ENCODE measurements at regions not wholly inside any gene's neighbourhood (a gene's known extent, or its start where the extent isn't known, plus 50 kb on each side); places are given as distances from the start of the nearest gene placed in this dataset.

GRCh38 chr1:29658688-29659087 lies 422.4 kb downstream of the PTPRU start:
- no peak for DNase-seq

DNA sequence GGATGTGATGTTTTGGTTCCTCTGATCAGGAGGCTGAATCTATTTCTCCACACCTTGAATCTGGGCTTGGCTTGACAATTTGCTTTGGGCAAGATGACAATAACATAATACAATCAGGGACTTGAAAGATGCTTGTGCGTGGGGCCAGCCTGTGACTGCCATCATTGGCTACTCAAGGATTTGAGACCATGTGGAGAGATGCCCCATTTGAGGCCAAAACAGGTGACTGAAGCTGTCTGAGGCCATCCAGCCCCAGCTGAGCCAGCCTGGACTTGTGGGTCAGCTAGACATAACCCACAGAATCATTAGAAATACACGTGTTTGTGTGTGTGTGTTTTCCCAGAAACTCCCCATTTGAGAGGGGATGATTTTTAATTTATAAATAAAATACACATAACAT lies 421.5 kb downstream of the PTPRU start:
- DNase-seq: no peak

GRCh38 chr1:29655945-29656850 lies 419.9 kb downstream of the PTPRU start:
- DNase-seq: no peak

- DNase-seq: no peak
Observed at GRCh38 chr1:29655145-29655544, 418.8 kb downstream of the PTPRU start.

GRCh38 chr1:29653886-29654450 lies 417.6 kb downstream of the PTPRU start:
- no peak for DNase-seq

- no peak for DNase-seq
Observed at GRCh38 chr1:29653034-29653810, 416.9 kb downstream of the PTPRU start.

DNA sequence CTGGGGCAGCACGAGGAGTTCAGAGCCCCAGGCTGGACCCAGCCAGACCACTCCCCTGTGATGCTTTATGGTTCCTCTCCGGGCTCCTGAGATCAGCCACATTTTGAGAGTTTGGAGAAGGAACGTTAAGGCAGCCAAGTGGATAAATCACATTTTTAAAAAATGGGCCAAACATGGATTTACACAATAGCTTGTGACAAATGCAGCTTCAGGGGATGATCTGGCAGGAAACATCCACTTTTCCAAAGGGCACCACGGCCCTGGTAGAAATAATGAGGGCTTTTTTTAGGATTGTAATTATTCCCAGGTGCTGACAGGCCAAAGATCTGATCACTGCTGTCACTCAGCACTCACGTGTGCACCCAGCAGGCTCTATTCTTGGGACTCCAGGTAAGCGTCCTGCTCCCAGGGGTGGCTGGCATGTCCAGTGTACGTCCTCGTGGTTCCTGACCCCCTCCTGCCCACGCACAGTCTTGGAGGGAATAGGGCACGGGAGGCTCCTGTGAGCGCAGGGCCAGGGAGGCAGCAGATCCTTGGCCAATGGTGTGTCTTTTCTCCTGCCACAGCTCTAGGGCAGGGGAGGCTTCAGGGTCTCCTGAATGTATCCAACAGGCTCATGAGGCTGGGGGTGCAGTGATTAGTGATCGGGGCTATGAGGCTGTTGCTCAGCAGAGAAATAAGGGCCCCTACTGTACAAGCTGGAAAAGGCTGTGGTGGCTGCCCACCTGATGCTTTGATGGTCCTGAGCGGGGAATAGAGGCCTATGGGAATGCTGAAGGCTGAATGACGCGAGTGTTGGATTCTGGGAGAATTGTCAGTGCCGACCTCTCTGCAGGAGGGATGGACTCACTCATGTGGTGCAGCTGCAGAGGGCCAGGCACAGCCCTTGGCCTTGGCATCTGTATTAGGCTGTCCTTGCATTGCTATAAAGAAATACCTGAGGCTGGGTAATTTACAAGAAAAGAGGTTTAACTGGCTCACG lies 415.7 kb downstream of the PTPRU start:
- no peak for DNase-seq

- no peak for DNase-seq
Observed at GRCh38 chr1:29651246-29651645, 414.9 kb downstream of the PTPRU start.

GRCh38 chr1:29650476-29650875 lies 414.2 kb downstream of the PTPRU start:
- no peak for DNase-seq

- DNase-seq: no peak
Observed at GRCh38 chr1:29650041-29650400, 413.7 kb downstream of the PTPRU start.

DNA sequence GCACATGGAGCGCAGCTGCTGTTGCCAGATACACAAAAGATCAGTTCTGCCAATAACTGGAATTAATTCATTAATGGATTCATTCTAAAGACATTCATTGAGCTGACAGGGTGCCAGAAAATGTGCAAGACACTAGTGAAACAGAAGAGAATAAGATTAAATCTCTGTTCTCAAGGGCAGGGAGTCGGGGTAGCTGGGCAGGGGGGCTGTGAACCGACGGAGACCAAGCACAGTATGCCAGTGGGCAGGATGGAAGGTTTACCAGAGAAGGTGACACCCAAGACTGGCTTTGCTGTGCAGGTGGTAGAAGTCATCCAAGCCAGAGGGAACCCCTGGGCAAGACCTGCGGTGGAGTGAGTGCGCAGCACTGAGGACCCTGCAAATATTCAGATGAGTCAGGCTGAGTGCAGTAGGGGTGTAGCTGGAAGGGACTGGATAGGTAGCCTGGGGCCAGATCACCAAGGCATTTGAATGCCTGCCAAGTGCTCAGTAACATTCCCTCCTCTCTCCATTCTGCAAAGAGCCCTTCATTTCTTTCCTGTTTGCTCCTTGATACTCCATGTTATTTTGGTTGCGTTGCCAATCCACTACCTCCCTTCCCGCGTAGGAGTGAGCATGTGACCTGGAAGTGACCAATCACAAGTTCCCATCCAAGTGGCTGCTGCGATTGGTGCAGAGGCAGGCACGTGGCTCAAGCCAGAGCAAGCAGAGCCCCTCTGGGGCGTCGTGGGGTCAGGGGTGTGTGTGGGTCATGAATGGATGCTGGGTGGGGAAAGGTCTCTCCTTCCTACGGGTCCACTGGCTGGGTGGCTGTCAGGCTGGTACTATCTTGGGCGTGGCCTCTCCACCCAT lies 413.1 kb downstream of the PTPRU start:
- no peak for DNase-seq

DNA sequence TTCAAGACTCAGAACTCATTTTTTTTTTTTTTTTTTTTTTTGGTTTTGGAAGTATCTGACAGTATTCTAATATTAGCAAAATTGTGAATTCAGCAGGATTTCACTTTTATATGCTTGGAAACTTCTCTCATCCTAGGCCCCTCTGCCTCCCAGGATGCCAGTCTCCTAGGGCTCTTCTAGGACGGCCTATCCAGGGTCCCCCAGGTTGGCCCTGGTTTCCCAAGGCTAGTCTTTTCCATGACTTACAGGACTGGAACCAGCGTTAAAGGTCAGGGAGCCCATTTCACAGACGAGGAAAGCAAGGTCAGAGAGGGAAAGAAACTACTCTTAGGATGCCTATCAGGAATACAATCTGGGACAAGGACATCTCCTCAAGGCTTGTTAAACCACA lies 412.5 kb downstream of the PTPRU start:
- no peak for DNase-seq

DNA sequence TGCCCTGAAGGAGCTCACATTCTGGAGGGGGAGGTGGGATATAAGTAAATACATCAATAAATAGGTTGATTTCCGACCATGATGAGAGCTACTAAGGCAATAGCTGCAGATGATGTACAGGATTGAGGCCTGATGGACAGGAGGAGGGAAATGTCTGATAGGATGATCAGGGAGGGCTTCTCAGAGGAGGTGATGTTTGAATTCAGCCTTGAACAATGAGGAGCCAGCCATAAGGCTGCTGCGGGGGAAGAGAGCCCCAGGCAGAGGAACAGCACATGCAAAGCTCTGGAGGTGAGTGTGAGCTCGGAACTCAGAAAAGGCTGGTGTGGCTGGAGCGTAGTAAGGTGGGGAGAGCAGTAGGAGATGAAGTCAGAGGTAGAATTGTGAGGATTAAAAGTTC lies 411.7 kb downstream of the PTPRU start:
- no peak for DNase-seq

DNA sequence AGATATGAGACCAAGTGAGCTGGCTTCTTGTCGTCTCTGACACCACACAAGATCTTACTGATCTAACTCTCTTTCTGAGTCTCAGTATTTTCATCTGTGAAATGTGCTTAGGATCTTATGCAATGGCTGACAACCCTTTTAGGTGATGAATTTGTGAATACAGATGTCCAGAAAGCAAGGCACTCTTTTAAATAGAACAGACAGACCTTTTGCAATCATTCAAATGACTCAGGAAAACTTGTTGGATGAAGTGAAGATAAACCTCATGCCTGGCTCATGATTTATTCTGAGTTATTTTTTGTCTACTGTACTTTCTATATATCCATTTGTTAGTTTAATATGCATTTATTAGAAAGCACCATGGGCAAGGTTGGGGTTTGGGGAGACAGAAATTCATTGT lies 411.3 kb downstream of the PTPRU start:
- DNase-seq: no peak

DNA sequence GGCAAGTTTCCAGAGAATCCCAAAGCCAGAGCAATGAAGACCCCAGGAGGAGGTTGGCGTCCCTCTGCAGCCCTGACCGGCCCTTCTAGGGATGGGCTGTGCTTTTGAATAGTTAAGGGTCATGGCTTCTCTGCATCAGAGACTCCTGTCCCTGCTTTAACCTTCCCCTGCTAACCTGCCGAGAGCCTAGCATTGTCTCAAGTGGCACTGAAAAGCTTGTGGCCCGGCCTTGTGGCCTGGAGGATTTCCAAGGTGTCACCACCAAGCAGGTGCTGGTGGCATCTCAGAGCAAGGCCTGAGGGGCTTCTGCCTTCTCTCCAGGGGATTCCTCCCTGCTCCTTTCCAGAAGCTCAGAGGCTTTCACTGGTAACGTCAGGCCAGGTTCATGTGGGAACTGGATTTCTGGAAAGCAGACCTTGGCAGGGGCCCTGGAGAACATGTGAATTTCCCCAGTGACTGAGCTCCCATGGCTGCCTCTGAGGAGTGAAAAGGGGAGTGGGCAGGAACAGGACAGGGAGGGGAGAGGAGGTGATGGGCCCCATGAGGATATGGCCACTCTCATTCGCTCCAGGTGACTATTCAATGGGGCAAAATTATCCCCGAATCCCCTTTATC lies 409.9 kb downstream of the PTPRU start:
- no peak for DNase-seq

DNA sequence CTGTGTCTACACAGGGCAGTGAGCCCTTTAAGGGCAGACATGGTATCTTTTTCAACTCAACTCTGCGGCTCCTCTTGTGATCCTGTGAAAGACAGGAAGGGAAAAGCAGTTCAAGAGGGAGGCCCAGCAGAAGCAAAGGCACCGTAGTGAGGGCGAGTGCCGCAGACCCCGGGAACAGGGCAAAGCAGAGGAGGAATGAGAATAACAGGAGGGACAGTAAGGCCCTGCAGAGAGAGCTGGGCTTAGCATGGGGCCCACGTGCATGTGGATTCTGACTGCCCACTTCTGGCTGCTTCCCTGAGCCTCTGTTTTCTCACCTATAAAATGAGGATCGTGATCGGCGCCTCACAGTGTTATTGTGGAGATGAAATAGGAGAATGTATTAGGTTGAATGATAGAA lies 409.3 kb downstream of the PTPRU start:
- DNase-seq: no peak

DNA sequence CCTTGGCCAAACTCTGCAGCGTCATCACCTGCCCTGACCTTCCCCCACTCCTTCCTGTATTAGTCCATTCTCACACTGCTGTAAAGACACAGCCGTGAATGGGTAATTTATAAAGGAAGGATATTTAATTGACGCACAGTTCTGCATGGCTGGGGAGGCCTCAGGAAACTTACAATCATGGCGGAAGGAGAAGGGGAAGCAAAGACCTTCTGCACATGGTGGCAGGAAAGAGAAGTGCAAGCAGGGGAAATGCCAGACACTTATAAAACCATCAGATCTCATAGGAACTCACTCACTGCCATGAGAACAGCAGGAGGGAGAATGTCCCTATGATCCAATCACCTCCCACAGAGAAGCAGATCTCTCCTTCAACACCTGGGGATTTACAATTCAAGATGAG lies 408.5 kb downstream of the PTPRU start:
- DNase-seq: no peak

DNA sequence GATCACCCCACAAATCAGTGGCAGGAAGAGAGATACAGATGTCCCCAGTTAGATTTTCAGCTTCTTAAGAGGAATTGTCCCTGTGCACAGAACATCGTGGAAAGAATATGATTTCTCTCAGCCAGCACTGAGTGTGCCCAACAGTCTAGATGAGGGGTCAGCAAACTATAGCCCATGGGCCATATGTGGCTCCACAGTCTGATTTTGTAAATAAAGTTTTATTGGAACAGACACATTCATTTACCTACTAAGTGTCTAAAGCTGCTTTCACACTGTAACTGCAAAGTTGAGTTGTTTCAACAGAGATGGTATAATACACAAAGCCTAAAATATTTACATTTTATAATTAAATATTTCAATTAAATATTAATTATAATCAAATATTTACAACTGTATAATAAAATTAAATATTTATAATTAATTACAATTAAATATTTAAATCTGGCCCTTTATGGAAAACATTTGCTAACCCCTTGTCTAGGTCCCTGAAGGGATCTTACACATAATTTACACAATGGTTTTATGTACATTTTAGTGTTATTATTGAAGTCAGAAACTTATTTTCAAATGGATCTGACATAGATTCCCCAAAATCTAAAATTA lies 407.6 kb downstream of the PTPRU start:
- no peak for DNase-seq

GRCh38 chr1:29643281-29643680 lies 407.0 kb downstream of the PTPRU start:
- DNase-seq: no peak

- DNase-seq: no peak
Observed at GRCh38 chr1:29642519-29642918, 406.2 kb downstream of the PTPRU start.

- no peak for DNase-seq
Observed at GRCh38 chr1:29641921-29642320, 405.6 kb downstream of the PTPRU start.
